Fibroblast of upper back skin (primary cell): ENCODE measurements at regions not wholly inside any gene's neighbourhood (a gene's known extent, or its start where the extent isn't known, plus 50 kb on each side); places are given as distances from the start of the nearest gene placed in this dataset.

Source experiments
- DNase-seq: peaks from one replicate; pipeline ENCODE4 v3.0.0-alpha.2; 2013

DNA sequence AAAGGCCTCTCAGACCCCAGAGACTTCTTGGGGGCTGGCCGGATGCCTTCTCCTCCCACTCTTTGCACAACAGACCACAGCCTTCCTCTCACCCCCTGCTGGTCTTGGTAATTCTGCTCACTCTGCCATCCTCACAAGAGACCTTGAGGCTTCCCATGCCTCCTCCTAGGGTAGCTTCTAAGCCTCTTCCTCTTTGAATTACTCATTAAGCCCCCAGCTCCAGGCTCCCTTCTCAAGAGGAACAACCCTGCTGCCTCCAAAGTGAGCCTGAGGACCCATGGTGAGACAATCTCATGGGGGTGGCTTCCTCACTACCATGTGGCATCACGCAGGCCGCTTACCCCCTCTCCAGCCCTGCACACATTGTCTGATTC is 184.6 kb upstream of the SYT13 start:
- DNase-seq, result no peak

GRCh38 chr11:45470151-45470793 is 184.1 kb upstream of the SYT13 start:
- DNase-seq, result peak; percentile 76

DNA sequence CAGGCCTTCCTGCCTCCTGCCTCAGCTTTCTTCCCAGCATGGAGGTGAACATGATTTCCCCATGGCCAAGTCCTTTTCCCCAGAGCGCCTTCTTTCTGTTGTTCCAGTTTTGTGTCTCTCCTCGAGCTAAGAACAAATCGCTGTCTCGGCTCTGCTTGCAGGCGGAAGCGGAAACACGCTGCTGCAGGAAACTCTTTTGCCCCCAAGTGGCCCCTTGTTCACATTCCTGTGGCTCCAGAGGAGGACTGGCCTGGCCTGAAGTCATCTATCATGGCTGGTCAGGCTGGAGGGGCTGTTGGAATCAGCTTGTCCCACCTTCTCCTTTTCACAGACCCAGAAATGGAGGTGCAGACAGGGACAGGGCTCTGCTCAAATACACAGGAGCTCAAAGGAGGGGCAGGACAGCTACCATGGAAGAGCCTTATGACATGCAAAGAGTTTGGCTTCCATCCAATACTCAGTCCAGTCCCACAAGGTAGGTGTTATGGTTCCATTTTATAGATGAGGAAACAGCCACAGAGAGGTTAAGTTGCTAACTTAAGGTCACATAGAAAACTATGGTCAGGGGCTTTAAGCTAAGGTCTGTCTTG is 182.2 kb upstream of the SYT13 start:
- DNase-seq, result peak; percentile 66

- DNase-seq, result no peak
Measured at GRCh38 chr11:45463541-45463940, 177.4 kb upstream of the SYT13 start.

DNA sequence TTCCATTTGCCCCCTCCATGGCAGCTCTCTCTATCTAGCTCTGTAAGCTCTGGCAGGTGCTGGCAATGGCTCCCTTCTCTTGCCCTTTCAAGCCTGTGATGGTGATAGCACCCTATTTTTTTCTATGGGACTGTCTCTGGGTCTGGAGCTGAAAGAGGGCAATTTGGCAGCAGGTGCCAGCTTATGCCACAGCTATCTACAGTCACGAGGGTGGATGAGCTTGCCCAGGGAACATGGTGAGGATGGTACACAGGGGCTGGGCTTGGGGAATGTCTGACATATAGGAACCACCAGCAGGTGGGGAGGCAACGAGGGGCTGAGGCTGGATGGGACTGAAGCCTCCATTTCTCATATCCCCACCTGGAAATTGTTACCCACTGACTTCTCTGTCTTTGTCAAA is 175.4 kb upstream of the SYT13 start:
- no peak for DNase-seq

DNA sequence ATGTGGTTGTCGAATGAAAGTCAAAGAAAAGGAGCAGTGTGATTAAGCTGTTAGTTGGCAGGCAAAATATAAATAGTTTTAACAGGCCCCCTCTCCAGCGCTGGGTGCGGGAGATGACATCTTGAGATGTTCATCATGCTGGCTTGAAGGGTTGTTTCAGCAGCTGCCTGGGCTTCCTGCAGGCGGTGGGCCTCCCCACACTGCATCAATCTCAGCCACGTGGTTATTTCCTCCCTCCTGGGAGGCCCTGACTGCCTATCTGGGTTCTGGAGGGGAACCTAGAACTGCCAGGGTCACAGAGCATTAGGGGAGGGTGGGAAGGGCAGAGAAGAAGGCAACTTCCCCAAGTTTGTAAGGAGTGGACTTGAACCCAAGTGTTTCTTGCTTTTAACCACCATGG is 173.3 kb upstream of the SYT13 start:
- no peak for DNase-seq

GRCh38 chr11:45458269-45458668 is 172.1 kb upstream of the SYT13 start:
- no peak for DNase-seq

DNA sequence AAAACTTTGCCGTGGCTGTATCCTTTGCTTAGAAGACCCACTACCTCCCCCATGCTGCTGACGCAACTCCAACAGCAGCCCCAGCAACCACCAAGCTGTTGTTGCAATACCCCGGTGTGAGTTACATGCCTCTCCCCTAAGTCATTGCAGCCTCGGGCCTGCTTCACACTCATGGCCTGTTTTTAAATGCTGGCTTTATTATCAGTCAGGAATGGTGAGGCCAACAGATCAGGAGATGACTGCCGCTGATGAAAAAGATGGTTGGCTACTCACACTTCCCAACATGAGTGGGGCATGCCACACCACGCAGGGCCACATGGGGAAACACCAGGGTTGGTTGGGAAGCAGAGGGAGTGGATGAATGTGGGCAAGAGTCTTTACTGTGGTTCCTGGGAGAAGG is 171.5 kb upstream of the SYT13 start:
- DNase-seq, result peak; percentile 92

DNA sequence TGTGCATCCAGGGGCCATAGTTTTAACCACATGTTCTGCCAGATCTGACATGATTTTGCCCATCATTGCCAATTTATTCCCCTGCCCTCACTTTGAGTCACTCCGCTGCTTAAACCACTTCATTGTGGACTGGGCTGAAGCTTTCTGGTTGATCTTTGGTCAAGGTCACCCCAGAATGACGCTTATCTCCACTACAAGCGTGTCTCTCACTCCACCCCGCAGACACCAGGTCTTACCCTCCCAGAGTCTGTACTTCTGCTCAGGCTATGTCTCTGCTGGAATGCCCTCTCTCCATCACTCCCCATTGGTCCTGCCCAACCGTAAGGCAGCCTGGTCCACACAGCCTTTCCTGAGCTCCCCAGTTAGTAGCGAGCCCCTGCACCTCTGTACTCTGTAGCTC is 170.5 kb upstream of the SYT13 start:
- no peak for DNase-seq

DNA sequence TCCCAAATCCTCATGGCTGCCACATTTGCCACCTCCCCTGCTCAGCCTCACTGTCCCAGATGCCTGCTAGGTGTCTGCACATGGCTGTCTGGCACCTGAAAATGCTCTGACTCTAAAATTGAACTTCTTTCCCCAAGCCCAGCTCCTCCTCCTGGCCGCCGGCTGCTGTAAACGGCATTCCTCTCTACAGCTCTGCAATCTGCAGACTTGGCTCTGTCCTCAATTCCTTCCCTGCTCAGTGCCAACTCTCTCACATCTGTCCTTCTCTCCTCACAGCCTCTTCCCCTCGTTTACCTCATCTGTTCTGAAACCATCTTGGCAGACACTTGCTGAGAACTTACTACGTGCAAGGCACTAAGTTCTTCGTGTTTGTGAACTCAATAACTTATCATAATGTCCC is 169.4 kb upstream of the SYT13 start:
- no peak for DNase-seq

DNA sequence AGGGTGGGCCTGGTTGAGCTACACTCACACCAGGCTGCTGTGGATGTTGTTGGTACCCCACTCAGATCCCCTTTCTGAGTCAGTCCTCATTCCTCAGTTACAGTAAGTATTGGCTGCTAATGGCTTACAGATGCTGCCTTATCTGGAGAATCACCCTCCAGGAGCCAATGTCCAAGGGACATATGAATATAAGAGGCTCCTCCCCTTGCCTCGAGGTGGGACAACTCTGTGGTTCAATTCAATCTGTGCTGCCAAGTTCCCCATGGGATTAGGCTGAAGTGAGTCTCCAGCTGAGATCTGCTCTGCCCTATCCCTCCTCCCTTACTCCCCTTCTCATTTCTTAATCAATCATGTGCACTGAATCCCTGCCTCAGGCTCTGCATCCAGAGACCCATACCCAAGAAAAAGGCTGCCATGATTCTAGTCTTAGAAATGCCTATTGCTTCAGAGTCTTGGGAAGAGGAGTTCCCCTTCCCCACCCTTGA is 168.8 kb upstream of the SYT13 start:
- peak; percentile 11 for DNase-seq

DNA sequence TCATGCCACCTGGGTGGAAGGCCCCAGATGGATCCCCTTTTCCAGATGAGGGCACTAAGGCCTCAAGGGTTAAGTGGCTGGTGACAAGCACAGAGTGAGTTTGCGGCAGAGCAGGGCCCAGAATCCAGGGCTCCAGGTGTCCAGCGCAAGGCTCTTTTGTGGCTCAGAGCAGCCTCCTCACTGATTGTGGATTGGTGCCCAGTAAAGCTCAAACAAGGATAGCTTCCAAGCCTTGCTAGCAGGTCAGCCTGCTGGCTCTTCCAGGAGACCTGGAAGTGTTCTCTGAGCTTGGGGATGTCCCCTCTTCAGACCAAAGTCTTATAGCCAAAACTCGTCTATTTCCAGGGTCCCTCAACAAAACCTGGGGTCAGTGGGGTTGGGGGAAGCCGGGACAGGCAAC is 167.6 kb upstream of the SYT13 start:
- no peak for DNase-seq

- peak; percentile 25 for DNase-seq
Measured at GRCh38 chr11:45451766-45452440, 165.8 kb upstream of the SYT13 start.

GRCh38 chr11:45450189-45450588 is 164.0 kb upstream of the SYT13 start:
- peak; percentile 62 for DNase-seq

DNA sequence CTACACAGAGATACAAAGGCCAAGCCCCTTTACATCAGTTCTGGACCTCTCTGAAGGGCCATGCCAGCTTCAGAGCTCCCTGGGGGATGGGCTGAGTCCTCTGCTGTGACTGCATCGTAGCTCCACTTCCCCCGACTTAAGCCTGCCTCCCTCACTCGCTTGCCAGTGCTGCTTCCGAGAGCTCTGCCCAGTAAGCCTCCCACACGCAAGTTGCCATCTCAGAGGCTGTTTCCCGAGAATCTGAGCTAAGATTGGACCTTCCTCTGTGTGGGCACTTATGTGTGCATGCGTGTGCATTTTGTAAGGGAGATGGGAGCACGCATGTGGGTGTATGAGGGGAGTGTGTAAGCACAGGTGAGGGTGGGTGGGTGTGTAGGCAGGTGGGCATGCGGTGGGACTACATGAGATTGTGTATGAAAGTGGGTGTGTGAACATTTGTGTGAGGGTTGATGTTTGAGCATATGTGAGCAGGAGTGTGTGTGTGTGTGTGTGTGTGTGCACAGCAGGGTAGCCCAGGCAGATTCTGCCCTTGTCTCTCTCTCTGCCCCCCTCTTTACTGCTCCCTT is 163.0 kb upstream of the SYT13 start:
- DNase-seq, result no peak

DNA sequence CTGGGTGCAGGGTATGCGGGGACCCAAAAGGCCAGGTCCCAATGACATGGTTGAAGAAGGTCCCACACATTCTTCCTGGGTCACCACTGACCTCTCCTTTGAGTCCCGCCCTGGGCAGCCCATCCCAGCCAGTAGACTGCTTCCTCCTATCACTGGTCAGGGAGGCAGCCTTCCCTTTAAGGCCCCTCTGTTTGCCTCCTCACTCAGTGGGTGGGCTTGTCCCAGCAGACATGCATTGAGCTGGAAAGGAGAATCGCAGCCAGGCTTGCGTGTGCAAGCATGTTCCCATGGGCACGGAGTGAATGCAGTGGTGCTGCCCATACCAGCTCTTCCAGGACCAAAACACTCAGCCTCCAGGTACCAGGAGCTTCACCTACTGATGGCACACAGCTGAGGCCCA is 162.4 kb upstream of the SYT13 start:
- DNase-seq, result no peak

GRCh38 chr11:45446998-45447397 is 160.9 kb upstream of the SYT13 start:
- DNase-seq, result no peak

GRCh38 chr11:45446434-45446833 is 160.3 kb upstream of the SYT13 start:
- DNase-seq, result no peak

DNA sequence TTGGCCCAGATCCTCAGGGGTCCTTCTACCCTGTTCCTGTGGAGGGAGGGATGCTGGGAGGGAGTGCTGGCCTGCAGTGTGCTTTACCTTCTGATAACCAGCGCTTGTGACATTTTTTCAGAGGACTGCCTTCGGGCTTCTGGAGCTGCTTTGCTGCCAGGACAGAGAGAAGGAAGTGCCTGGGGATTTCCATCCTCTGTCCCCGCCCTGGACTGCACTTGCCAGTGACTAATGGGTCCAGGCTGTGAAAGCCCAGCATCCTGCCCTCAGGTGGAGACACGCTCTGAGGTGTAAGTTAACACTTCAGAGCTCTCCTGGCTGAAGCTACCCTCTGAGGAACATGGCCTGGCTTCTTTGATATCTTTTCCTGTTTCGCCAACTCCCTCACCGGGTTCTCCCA is 158.7 kb upstream of the SYT13 start:
- no peak for DNase-seq

DNA sequence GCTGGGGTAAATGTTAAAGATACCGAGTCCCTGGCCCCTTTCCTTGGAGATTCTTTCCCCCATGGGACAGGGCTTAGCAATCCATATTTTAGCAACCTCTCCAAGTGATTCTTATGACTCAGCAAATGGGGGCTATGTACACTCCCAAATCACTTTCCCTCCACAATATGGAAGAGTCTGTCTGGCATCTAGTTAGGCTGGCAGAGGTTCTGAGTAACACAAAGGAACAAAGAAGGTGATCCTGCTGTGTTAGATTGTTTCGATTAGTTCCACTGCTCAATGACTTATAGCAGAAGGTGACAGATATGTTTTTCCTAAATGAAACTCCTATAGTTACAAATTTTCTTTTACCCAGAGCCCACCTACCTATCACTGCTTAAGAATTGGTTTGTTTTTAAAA is 154.0 kb upstream of the SYT13 start:
- no peak for DNase-seq

- DNase-seq, result no peak
Measured at GRCh38 chr11:45436966-45437365, 150.8 kb upstream of the SYT13 start.

- no peak for DNase-seq
Measured at GRCh38 chr11:45436118-45436517, 150.0 kb upstream of the SYT13 start.

GRCh38 chr11:45435706-45436105 is 149.6 kb upstream of the SYT13 start:
- no peak for DNase-seq

- DNase-seq, result no peak
Measured at GRCh38 chr11:45432910-45433309, 146.8 kb upstream of the SYT13 start.
